UCSD-AML1 (cell line): ENCODE measurements at regions not wholly inside any gene's neighbourhood (a gene's known extent, or its start where the extent isn't known, plus 50 kb on each side); places are given as distances from the start of the nearest gene placed in this dataset.
A peak's percentile ranks its signal among the peaks of the same experiment; 100 is the strongest.

Experiments
- DNase-seq: peaks from one replicate; lab custom pipeline; 2025; ENCODE audit not compliant: unreplicated experiment; lab: John Stamatoyannopoulos, UW

GRCh38 chr14:28542040-28542439 is 224.5 kb upstream of the FOXG1 start:
- no peak for DNase-seq

GRCh38 chr14:28565345-28565744 is 201.2 kb upstream of the FOXG1 start:
- DNase-seq = no peak

- DNase-seq = no peak
Observed at GRCh38 chr14:28570391-28570790, 196.2 kb upstream of the FOXG1 start.

GRCh38 chr14:28571636-28572035 is 195.0 kb upstream of the FOXG1 start:
- DNase-seq = no peak

GRCh38 chr14:28576523-28576922 is 190.1 kb upstream of the FOXG1 start:
- DNase-seq = no peak

GRCh38 chr14:28577187-28577586 is 189.4 kb upstream of the FOXG1 start:
- DNase-seq = no peak

- no peak for DNase-seq
Observed at GRCh38 chr14:28577711-28578131, 188.9 kb upstream of the FOXG1 start.

GRCh38 chr14:28584951-28585350 is 181.6 kb upstream of the FOXG1 start:
- no peak for DNase-seq

GRCh38 chr14:28589792-28590191 is 176.8 kb upstream of the FOXG1 start:
- DNase-seq = no peak

GRCh38 chr14:28596391-28596790 is 170.2 kb upstream of the FOXG1 start:
- DNase-seq = no peak

GRCh38 chr14:28599191-28599590 is 167.4 kb upstream of the FOXG1 start:
- DNase-seq = no peak

GRCh38 chr14:28599605-28600004 is 167.0 kb upstream of the FOXG1 start:
- DNase-seq = no peak

GRCh38 chr14:28603606-28604005 is 163.0 kb upstream of the FOXG1 start:
- DNase-seq = no peak

GRCh38 chr14:28607661-28608060 is 158.9 kb upstream of the FOXG1 start:
- no peak for DNase-seq

GRCh38 chr14:28608443-28608842 is 158.1 kb upstream of the FOXG1 start:
- DNase-seq = no peak

- peak; percentile 53 for DNase-seq
Observed at GRCh38 chr14:28608851-28609828, 157.4 kb upstream of the FOXG1 start.

GRCh38 chr14:28612414-28612813 is 154.2 kb upstream of the FOXG1 start:
- DNase-seq = no peak

- DNase-seq = no peak
Observed at GRCh38 chr14:28613532-28613931, 153.1 kb upstream of the FOXG1 start.

- no peak for DNase-seq
Observed at GRCh38 chr14:28626780-28627179, 139.8 kb upstream of the FOXG1 start.

- no peak for DNase-seq
Observed at GRCh38 chr14:28629328-28630004, 137.1 kb upstream of the FOXG1 start.

- DNase-seq = no peak
Observed at GRCh38 chr14:28630100-28630499, 136.5 kb upstream of the FOXG1 start.

GRCh38 chr14:28635387-28635786 is 131.2 kb upstream of the FOXG1 start:
- no peak for DNase-seq
